Upper lobe of left lung (tissue), 6 donors: ENCODE measurements at regions not wholly inside any gene's neighbourhood (a gene's known extent, or its start where the extent isn't known, plus 50 kb on each side); places are given as distances from the start of the nearest gene placed in this dataset.

Experiments
- ATAC-seq, 2 donors: fragments of 200-7000 bp; cut with Tn5 transposase; one replicate each; pipeline ENCODE4 v1.9.1; 2022; ENCODE audit warnings: mild to moderate bottlenecking in 2 of 2, moderate library complexity in 2 of 2; ENCODE audit not compliant: low FRiP score in 2 of 2
- DNase-seq, 2 donors: peaks; one replicate each; pipeline ENCODE4 v3.0.0-alpha.2; 2019 to 2020
- H3K27ac ChIP-seq, 4 donors: fragments of 200-600 bp; sonication (generic); one replicate each; pipeline ENCODE4 v1.5.1; 2016 to 2019
- H3K27me3 ChIP-seq, 4 donors: fragments of 200-600 bp; sonication (generic); one replicate each; pipeline ENCODE4 v1.5.1; 2017 to 2019
- H3K36me3 ChIP-seq, 4 donors: fragments of 200-600 bp; sonication (generic); one replicate each; pipeline ENCODE4 v1.5.1; 2016 to 2019
- H3K4me1 ChIP-seq, 4 donors: fragments of 200-600 bp; sonication (generic); one replicate each; pipeline ENCODE4 v1.5.1; 2018 to 2019
- H3K4me3 ChIP-seq, 4 donors: fragments of 200-600 bp; sonication (generic); one replicate each; pipeline ENCODE4 v1.5.1; 2017 to 2019; ENCODE audit warnings: mild to moderate bottlenecking in 2 of 4, moderate library complexity in 1 of 4
- H3K9me3 ChIP-seq, 4 donors: fragments of 200-600 bp; sonication (generic); one replicate each; pipeline ENCODE4 v1.5.1; 2018 to 2019
- EP300 ChIP-seq, 4 donors: sonication (generic); formaldehyde crosslinking; IDR thresholded peaks; one replicate each; pipeline ENCODE4 v1.5.1; 2017; ENCODE audit warnings: antibody characterized with exemption in 4 of 4, control low read depth in 2 of 4
- POLR2A ChIP-seq, 4 donors: fragments of 450-650 bp; IDR thresholded peaks; one replicate each; pipeline ENCODE4 v1.5.1; 2016 to 2017; ENCODE audit warnings: antibody characterized with exemption in 4 of 4, mild to moderate bottlenecking in 2 of 4
- POLR2AphosphoS5 ChIP-seq, 2 donors: sonication (generic); formaldehyde crosslinking; IDR thresholded peaks; one replicate each; pipeline ENCODE4 v1.5.1; 2017; ENCODE audit warnings: antibody characterized with exemption in 2 of 2
- WGBS, 2 donors: methylation state at CpG; one replicate each; pipeline ENCODE4 v1.1.5; 2017 to 2018; 5-methylcytosine and 5-hydroxymethylcytosine counted together
- TF ChIP-seq, protein P1 (sequence below), 6 experiments: fragments of 450-650 bp in 4 of 6; fragments of 200-600 bp in 2 of 6; sonication (generic) in 2 of 6; IDR thresholded peaks; one replicate each; pipeline ENCODE4 v1.5.1; 2016 to 2019; ENCODE audit warnings: antibody characterized with exemption in 6 of 6
- donor health status: DM: no; HTN: no; CAD: no; lungs with moderate emphysema.
- donor health status: DM: no; HTN: yes; CAD: no; lungs with severe emphysema.

DNA sequence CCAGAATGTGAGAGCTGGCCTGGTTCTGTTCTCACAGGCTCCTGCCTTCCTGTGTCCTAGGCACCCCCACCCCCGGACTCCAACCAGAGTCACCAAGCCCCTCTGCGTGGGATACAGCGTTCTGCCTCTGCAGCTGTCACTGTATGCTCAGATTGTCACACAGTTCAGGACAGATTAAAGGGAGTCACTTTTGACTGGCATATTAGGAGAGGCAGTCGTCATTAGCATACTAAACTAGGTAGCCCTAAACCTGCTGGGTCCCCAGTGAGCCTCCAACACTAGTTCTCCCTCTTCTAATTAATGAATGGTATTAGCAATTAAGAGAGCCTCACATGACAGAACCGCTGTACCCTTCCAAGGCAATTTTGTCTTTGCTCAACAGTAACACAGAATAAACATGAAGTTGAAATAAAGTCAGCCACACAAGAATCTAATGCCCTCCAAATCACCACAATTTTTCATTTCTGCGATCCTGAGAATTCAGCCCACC lies 340.2 kb downstream of the CMPK2 start:
- Histone ChIP-seq H3K36me3 (no peaks in the 10 kb centered on the region), H3K27ac (no peak overlapping the region), H3K4me3 (no peak overlapping the region), H3K27me3 (no peaks in the 10 kb centered on the region), H3K9me3 (no peaks in the 10 kb centered on the region), H3K4me1 (no peaks in the 10 kb centered on the region)
- 85 to 90% methylated on average over 6 of the region's 6 CpGs for WGBS, 2 donors
- no peak for ATAC-seq
- TF ChIP-seq, protein P1, sequence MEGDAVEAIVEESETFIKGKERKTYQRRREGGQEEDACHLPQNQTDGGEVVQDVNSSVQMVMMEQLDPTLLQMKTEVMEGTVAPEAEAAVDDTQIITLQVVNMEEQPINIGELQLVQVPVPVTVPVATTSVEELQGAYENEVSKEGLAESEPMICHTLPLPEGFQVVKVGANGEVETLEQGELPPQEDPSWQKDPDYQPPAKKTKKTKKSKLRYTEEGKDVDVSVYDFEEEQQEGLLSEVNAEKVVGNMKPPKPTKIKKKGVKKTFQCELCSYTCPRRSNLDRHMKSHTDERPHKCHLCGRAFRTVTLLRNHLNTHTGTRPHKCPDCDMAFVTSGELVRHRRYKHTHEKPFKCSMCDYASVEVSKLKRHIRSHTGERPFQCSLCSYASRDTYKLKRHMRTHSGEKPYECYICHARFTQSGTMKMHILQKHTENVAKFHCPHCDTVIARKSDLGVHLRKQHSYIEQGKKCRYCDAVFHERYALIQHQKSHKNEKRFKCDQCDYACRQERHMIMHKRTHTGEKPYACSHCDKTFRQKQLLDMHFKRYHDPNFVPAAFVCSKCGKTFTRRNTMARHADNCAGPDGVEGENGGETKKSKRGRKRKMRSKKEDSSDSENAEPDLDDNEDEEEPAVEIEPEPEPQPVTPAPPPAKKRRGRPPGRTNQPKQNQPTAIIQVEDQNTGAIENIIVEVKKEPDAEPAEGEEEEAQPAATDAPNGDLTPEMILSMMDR (IDR thresholded peaks at IDR 0.05) = no peak
- no peak for TF ChIP-seq POLR2A (IDR thresholded peaks at IDR 0.05)
- TF ChIP-seq EP300 (IDR thresholded peaks at IDR 0.05) = no peak
- no peak for TF ChIP-seq POLR2AphosphoS5 (IDR thresholded peaks at IDR 0.05)
- no peak for DNase-seq

DNA sequence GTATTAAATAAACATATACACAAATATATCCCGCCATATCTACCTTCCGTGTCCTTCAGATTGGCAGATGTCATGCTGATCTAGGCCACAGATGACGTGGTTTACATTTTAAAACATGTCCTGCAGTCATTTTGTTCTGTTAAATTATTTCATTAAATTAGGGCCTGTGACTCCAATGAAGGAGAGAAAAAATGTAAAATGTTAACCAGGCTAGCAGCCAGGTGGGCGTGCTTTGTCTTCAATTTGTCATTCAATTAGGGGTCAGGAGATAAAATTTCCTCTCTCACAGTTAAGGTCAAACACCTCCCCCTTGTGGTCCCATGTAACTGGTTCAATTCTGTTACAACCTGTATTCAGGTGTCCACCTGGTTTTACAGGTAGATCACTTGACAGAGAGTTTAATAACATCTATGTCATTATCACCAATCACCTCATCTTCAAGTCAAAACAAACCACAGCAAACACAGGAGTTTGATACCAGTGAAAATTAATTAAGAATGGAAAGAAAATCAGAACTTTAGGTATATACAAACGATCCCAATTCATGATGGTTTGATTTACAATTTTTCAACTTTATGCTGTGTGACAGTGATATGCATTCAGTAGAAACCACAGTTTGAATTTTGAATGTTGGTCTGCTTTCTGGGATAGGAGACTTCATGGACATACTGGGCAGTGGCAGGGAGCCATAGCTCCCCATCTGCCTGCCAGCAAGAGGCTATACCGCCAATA lies 339.4 kb downstream of the CMPK2 start:
- 80 to 81% methylated on average over 6 of the region's 6 CpGs for WGBS, 2 donors
- Histone ChIP-seq H3K4me1 (no peaks in the 10 kb centered on the region), H3K27ac (no peak overlapping the region), H3K27me3 (no peaks in the 10 kb centered on the region), H3K36me3 (no peaks in the 10 kb centered on the region), H3K4me3 (no peak overlapping the region), H3K9me3 (no peaks in the 10 kb centered on the region)
- DNase-seq (no peak), ATAC-seq (no peak)
- TF ChIP-seq POLR2A (IDR thresholded peaks at IDR 0.05) (no peak), EP300 (IDR thresholded peaks at IDR 0.05) (no peak), POLR2AphosphoS5 (IDR thresholded peaks at IDR 0.05) (no peak)
- TF ChIP-seq, protein P1 (IDR thresholded peaks at IDR 0.05) = peak in 2 of 6 experiments; percentile 27 to 32

DNA sequence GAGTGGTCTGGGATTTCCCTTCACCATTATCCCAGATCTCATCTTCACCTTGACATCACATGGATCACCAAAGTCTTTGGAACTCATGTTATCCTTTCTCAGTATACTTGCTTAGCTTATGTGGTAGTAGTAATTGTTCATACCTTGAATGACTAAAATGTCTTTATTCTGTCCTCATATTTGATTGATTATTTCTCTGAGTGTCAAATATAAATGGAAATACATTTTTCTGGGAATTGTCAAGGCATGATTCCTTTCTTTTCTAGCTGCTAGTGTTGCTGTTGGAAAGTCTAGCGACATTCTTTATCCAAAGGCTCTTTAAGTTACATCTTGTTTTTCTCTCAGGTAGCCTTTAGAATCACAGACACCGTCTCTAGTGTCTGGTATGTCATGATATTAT lies 334.4 kb downstream of the CMPK2 start:
- no peaks in the 10 kb centered on the region for H3K9me3 ChIP-seq
- H3K4me3 ChIP-seq = no peak overlapping the region
- no peaks in the 10 kb centered on the region for H3K4me1 ChIP-seq
- no peaks in the 10 kb centered on the region for H3K27me3 ChIP-seq
- TF ChIP-seq EP300 (IDR thresholded peaks at IDR 0.05) (no peak), POLR2A (IDR thresholded peaks at IDR 0.05) (no peak), POLR2AphosphoS5 (IDR thresholded peaks at IDR 0.05) (no peak)
- TF ChIP-seq, protein P1 (IDR thresholded peaks at IDR 0.05) = no peak
- DNase-seq (no peak), ATAC-seq (no peak)
- no peaks in the 10 kb centered on the region for H3K36me3 ChIP-seq
- no peak overlapping the region for H3K27ac ChIP-seq
- WGBS, 2 donors = 88% methylated on average over 2 of the region's 2 CpGs

DNA sequence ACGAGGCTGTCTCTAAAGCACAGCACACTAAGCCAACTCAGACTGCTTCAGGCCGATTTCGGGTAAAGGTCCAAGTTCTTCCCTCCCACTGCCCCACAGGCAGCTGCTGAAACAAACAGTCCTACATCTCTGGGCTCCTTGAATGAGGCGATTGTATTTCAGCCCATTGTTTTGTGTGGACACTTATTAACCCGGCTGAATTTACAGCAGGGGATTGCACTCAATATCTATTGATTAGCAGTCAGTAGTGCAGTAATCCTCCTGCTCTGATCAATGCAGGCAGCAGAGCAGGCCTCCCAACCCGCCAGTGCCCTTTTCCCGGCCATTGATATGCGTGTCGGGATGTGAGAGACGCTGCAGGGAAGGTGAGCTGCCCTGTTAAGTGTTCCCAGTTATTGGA lies 330.1 kb downstream of the CMPK2 start:
- H3K36me3 ChIP-seq = no peaks in the 10 kb centered on the region
- no peak for TF ChIP-seq POLR2A (IDR thresholded peaks at IDR 0.05)
- no peak for TF ChIP-seq POLR2AphosphoS5 (IDR thresholded peaks at IDR 0.05)
- TF ChIP-seq, protein P1 (IDR thresholded peaks at IDR 0.05) = no peak
- no peak overlapping the region for H3K4me3 ChIP-seq
- WGBS, 2 donors = 73 to 82% methylated on average over 10 of the region's 10 CpGs
- DNase-seq = no peak
- H3K9me3 ChIP-seq = no peaks in the 10 kb centered on the region
- no peaks in the 10 kb centered on the region for H3K4me1 ChIP-seq
- no peak overlapping the region for H3K27ac ChIP-seq
- H3K27me3 ChIP-seq = no peaks in the 10 kb centered on the region
- no peak for ATAC-seq

DNA sequence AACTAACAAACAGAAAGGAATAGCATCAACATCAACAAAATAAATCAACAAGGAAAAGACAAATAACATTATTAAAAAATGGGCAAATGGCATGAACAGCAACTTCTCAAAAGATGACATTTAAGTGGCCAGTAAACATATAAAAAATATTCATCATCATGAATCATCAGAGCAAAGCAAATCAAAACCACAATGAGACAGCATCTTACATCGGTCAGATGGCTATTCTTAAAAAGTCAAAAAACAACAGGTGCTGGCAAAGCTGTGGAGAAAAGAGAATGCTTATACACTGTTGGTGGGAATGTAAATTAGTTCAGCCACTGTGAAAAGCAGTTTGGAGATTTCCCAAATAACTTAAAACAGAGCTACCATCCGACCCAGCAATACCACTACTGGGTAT lies 327.1 kb downstream of the CMPK2 start:
- no peaks in the 10 kb centered on the region for H3K27me3 ChIP-seq
- H3K36me3 ChIP-seq = no peaks in the 10 kb centered on the region
- ATAC-seq (no peak), DNase-seq (no peak)
- H3K9me3 ChIP-seq = no peaks in the 10 kb centered on the region
- H3K27ac ChIP-seq = no peak overlapping the region
- no peaks in the 10 kb centered on the region for H3K4me1 ChIP-seq
- no peak for TF ChIP-seq EP300 (IDR thresholded peaks at IDR 0.05)
- no peak for TF ChIP-seq POLR2AphosphoS5 (IDR thresholded peaks at IDR 0.05)
- no peak for TF ChIP-seq POLR2A (IDR thresholded peaks at IDR 0.05)
- TF ChIP-seq, protein P1 (IDR thresholded peaks at IDR 0.05) = no peak
- no peak overlapping the region for H3K4me3 ChIP-seq
- WGBS, 2 donors = 73 to 87% methylated on average over 2 of the region's 2 CpGs
